GM19438 (cell line): ENCODE measurements at regions not wholly inside any gene's neighbourhood (a gene's known extent, or its start where the extent isn't known, plus 50 kb on each side); places are given as distances from the start of the nearest gene placed in this dataset.

ENCODE experiments used
- ATAC-seq: cut with Tn5 transposase; IDR thresholded peaks from one replicate; pipeline ENCODE4 v1.9.1; 2021; ENCODE audit warnings: low read depth; ENCODE audit not compliant: unreplicated experiment

GRCh38 chr5:175388531-175388930 lies 55.5 kb downstream of the DRD1 start:
- ATAC-seq = no peak

- no peak for ATAC-seq
Observed at GRCh38 chr5:175387144-175387543, 56.8 kb downstream of the DRD1 start.

GRCh38 chr5:175386526-175386925 lies 57.5 kb downstream of the DRD1 start:
- no peak for ATAC-seq

- ATAC-seq = no peak
Observed at GRCh38 chr5:175385691-175386362, 58.2 kb downstream of the DRD1 start.

GRCh38 chr5:175384724-175385552 lies 59.0 kb downstream of the DRD1 start:
- ATAC-seq = no peak

- ATAC-seq = no peak
Observed at GRCh38 chr5:175383350-175383749, 60.6 kb downstream of the DRD1 start.

GRCh38 chr5:175382171-175382570 lies 61.8 kb downstream of the DRD1 start:
- no peak for ATAC-seq

- no peak for ATAC-seq
Observed at GRCh38 chr5:175381130-175381529, 62.9 kb downstream of the DRD1 start.

- no peak for ATAC-seq
Observed at GRCh38 chr5:175380701-175381100, 63.3 kb downstream of the DRD1 start.

- ATAC-seq = no peak
Observed at GRCh38 chr5:175379867-175380266, 64.1 kb downstream of the DRD1 start.

GRCh38 chr5:175378444-175379028 lies 65.4 kb downstream of the DRD1 start:
- no peak for ATAC-seq

GRCh38 chr5:175377816-175378215 lies 66.2 kb downstream of the DRD1 start:
- no peak for ATAC-seq

GRCh38 chr5:175374166-175374875 lies 69.7 kb downstream of the DRD1 start:
- no peak for ATAC-seq

- no peak for ATAC-seq
Observed at GRCh38 chr5:175365866-175366265, 78.1 kb downstream of the DRD1 start.

GRCh38 chr5:175363300-175363699 lies 80.7 kb downstream of the DRD1 start:
- no peak for ATAC-seq

- ATAC-seq = no peak
Observed at GRCh38 chr5:175357995-175358394, 86.0 kb downstream of the DRD1 start.

- ATAC-seq = no peak
Observed at GRCh38 chr5:175356428-175356827, 87.6 kb downstream of the DRD1 start.

GRCh38 chr5:175354964-175355363 lies 89.0 kb downstream of the DRD1 start:
- no peak for ATAC-seq

- ATAC-seq = no peak
Observed at GRCh38 chr5:175353926-175354325, 90.1 kb downstream of the DRD1 start.

GRCh38 chr5:175351897-175352590 lies 91.9 kb downstream of the DRD1 start:
- ATAC-seq = no peak
